ENCODE measurements at regions not wholly inside any gene's neighbourhood (a gene's known extent, or its start where the extent isn't known, plus 50 kb on each side); places are given as distances from the start of the nearest gene placed in this dataset.

- TF ChIP-seq ATF2 (IDR thresholded peaks at IDR 0.05; ENCODE audit: low read length) = no peak
These were observed 348.0 kb downstream of the BTBD3 start (continued) for GRCh38 chr20:12265662-12266061.

Measured in H1 (cell line).